Osteocyte (in vitro differentiated cells): ENCODE measurements at regions not wholly inside any gene's neighbourhood (a gene's known extent, or its start where the extent isn't known, plus 50 kb on each side); places are given as distances from the start of the nearest gene placed in this dataset.
"Not testable (repeated sequence)": the region's sequence is repeated elsewhere in the genome, so short reads cannot be mapped to it uniquely, and the experiment has no call there.

Experiments used
- DNase-seq: peaks from one replicate; pipeline ENCODE4 v3.0.0; 2021; ENCODE audit warnings: mixed read lengths; ENCODE audit not compliant: unreplicated experiment; ENCODE audit errors: extremely low spot score
- H3K27ac Mint-ChIP-seq: one replicate; pipeline ENCODE4 v1.8.0; 2021; ENCODE audit warnings: mild to moderate bottlenecking, mixed read lengths; ENCODE audit not compliant: unreplicated experiment
- H3K27me3 Mint-ChIP-seq: one replicate; pipeline ENCODE4 v1.8.0; 2021; ENCODE audit warnings: mixed read lengths; ENCODE audit not compliant: unreplicated experiment
- H3K36me3 Mint-ChIP-seq: one replicate; pipeline ENCODE4 v1.8.0; 2021; ENCODE audit warnings: mixed read lengths; ENCODE audit not compliant: unreplicated experiment
- H3K4me1 Mint-ChIP-seq: one replicate; pipeline ENCODE4 v1.8.0; 2021; ENCODE audit warnings: mixed read lengths; ENCODE audit not compliant: unreplicated experiment
- H3K4me3 Mint-ChIP-seq: one replicate; pipeline ENCODE4 v1.8.0; 2021; ENCODE audit warnings: mild to moderate bottlenecking, moderate library complexity, mixed read lengths; ENCODE audit not compliant: unreplicated experiment
- H3K9me3 Mint-ChIP-seq: one replicate; pipeline ENCODE4 v1.8.0; 2021; ENCODE audit warnings: mixed read lengths; ENCODE audit not compliant: unreplicated experiment
- CTCF ChIP-seq: fragments of 200-600 bp; sonication (generic); IDR thresholded peaks from 2 replicates; pipeline ENCODE4 v1.5.0; 2021; ENCODE audit warnings: antibody characterized with exemption, mild to moderate bottlenecking, moderate library complexity

- Mint-ChIP-seq H3K27me3 (no peaks in the 10 kb centered on the region), H3K36me3 (no peaks in the 10 kb centered on the region), H3K9me3 (no peaks in the 10 kb centered on the region), H3K4me3 (no peak overlapping the region), H3K27ac (peak overlapping the region; percentile 54), H3K4me1 (peaks cover 23% of the 10 kb centered on the region)
- TF ChIP-seq CTCF, result no peak
- DNase-seq, result no peak
Observed at GRCh38 chr4:160350944-160351343, 1248.1 kb downstream of the RAPGEF2 start.

- DNase-seq, result no peak
- Mint-ChIP-seq H3K9me3 (no peaks in the 10 kb centered on the region), H3K27me3 (no peaks in the 10 kb centered on the region), H3K4me3 (no peak overlapping the region), H3K36me3 (no peaks in the 10 kb centered on the region), H3K27ac (no peak overlapping the region), H3K4me1 (peaks cover 23% of the 10 kb centered on the region)
- TF ChIP-seq CTCF, result no peak
Observed at GRCh38 chr4:160352637-160353036, 1249.8 kb downstream of the RAPGEF2 start.

GRCh38 chr4:160353548-160353947 lies 1250.7 kb downstream of the RAPGEF2 start:
- peaks cover 23% of the 10 kb centered on the region for H3K4me1 Mint-ChIP-seq
- DNase-seq, result no peak
- H3K36me3 Mint-ChIP-seq, result no peaks in the 10 kb centered on the region
- no peaks in the 10 kb centered on the region for H3K9me3 Mint-ChIP-seq
- TF ChIP-seq CTCF, result no peak
- no peaks in the 10 kb centered on the region for H3K27me3 Mint-ChIP-seq
- H3K27ac Mint-ChIP-seq, result no peak overlapping the region
- H3K4me3 Mint-ChIP-seq, result no peak overlapping the region

GRCh38 chr4:160362478-160362877 lies 1259.6 kb downstream of the RAPGEF2 start:
- TF ChIP-seq CTCF, result no peak
- Mint-ChIP-seq H3K4me3 (no peak overlapping the region), H3K27me3 (no peaks in the 10 kb centered on the region), H3K4me1 (no peaks in the 10 kb centered on the region), H3K9me3 (peaks cover 5% of the 10 kb centered on the region), H3K36me3 (no peaks in the 10 kb centered on the region), H3K27ac (no peak overlapping the region)
- DNase-seq, result no peak

GRCh38 chr4:160364217-160364616 lies 1261.3 kb downstream of the RAPGEF2 start:
- Mint-ChIP-seq H3K4me3 (no peak overlapping the region), H3K9me3 (peaks cover 5% of the 10 kb centered on the region), H3K27me3 (no peaks in the 10 kb centered on the region), H3K36me3 (no peaks in the 10 kb centered on the region), H3K4me1 (no peaks in the 10 kb centered on the region), H3K27ac (no peak overlapping the region)
- no peak for TF ChIP-seq CTCF
- no peak for DNase-seq

- not testable (repeated sequence) for H3K4me3 Mint-ChIP-seq, DNase-seq, H3K36me3 Mint-ChIP-seq, H3K9me3 Mint-ChIP-seq, H3K27ac Mint-ChIP-seq, H3K4me1 Mint-ChIP-seq, H3K27me3 Mint-ChIP-seq
Observed at GRCh38 chr4:160364665-160365064, 1261.8 kb downstream of the RAPGEF2 start.

- not testable (repeated sequence) for H3K9me3 Mint-ChIP-seq, H3K4me3 Mint-ChIP-seq, H3K4me1 Mint-ChIP-seq, H3K27ac Mint-ChIP-seq, H3K27me3 Mint-ChIP-seq, DNase-seq, H3K36me3 Mint-ChIP-seq
Observed at GRCh38 chr4:160365383-160365782, 1262.5 kb downstream of the RAPGEF2 start.
